GM18858 (cell line): ENCODE measurements at regions not wholly inside any gene's neighbourhood (a gene's known extent, or its start where the extent isn't known, plus 50 kb on each side); places are given as distances from the start of the nearest gene placed in this dataset.
"Not testable (repeated sequence)": the region's sequence is repeated elsewhere in the genome, so short reads cannot be mapped to it uniquely, and the experiment has no call there.

ENCODE experiments used
- ATAC-seq: cut with Tn5 transposase; IDR thresholded peaks from one replicate; pipeline ENCODE4 v1.9.1; 2021; ENCODE audit not compliant: unreplicated experiment

- no peak for ATAC-seq
Observed at GRCh38 chr19:28578208-28578607, 634.7 kb downstream of the UQCRFS1 start.

- no peak for ATAC-seq
Observed at GRCh38 chr19:28577666-28578065, 635.3 kb downstream of the UQCRFS1 start.

GRCh38 chr19:28577233-28577632, 635.7 kb downstream of the UQCRFS1 start:
- ATAC-seq = no peak

GRCh38 chr19:28575816-28576215, 637.1 kb downstream of the UQCRFS1 start:
- no peak for ATAC-seq

- ATAC-seq = not testable (repeated sequence)
Observed at GRCh38 chr19:28575312-28575711, 637.6 kb downstream of the UQCRFS1 start.

GRCh38 chr19:28574212-28574611, 638.7 kb downstream of the UQCRFS1 start:
- ATAC-seq = no peak

- ATAC-seq = no peak
Observed at GRCh38 chr19:28569132-28570131, 643.5 kb downstream of the UQCRFS1 start.

- no peak for ATAC-seq
Observed at GRCh38 chr19:28567834-28568233, 645.1 kb downstream of the UQCRFS1 start.

GRCh38 chr19:28563964-28564921, 648.7 kb downstream of the UQCRFS1 start:
- no peak for ATAC-seq

GRCh38 chr19:28560786-28561185, 652.2 kb downstream of the UQCRFS1 start:
- no peak for ATAC-seq

- no peak for ATAC-seq
Observed at GRCh38 chr19:28558783-28559182, 654.2 kb downstream of the UQCRFS1 start.

- ATAC-seq = no peak
Observed at GRCh38 chr19:28556371-28556770, 656.6 kb downstream of the UQCRFS1 start.

GRCh38 chr19:28555317-28555716, 657.6 kb downstream of the UQCRFS1 start:
- ATAC-seq = no peak

- ATAC-seq = no peak
Observed at GRCh38 chr19:28554321-28555091, 658.4 kb downstream of the UQCRFS1 start.

GRCh38 chr19:28553764-28554163, 659.2 kb downstream of the UQCRFS1 start:
- no peak for ATAC-seq

GRCh38 chr19:28553005-28553404, 659.9 kb downstream of the UQCRFS1 start:
- ATAC-seq = no peak

GRCh38 chr19:28549680-28550277, 663.2 kb downstream of the UQCRFS1 start:
- ATAC-seq = no peak

GRCh38 chr19:28546148-28546685, 666.7 kb downstream of the UQCRFS1 start:
- ATAC-seq = no peak

GRCh38 chr19:28545397-28545796, 667.6 kb downstream of the UQCRFS1 start:
- not testable (repeated sequence) for ATAC-seq
